OCI-LY1 (cell line): ENCODE measurements at regions not wholly inside any gene's neighbourhood (a gene's known extent, or its start where the extent isn't known, plus 50 kb on each side); places are given as distances from the start of the nearest gene placed in this dataset.

ENCODE experiments used
- EZH2 ChIP-seq: fragments of 200-600 bp; sonication (generic), shearing (Covaris generic); IDR thresholded peaks from 2 replicates; pipeline ENCODE4 v1.8.0; 2017; ENCODE audit warnings: borderline replicate concordance, mixed run types, mild to moderate bottlenecking, antibody characterized with exemption, low read length, moderate library complexity, mixed read lengths
- TF ChIP-seq, protein P1 (sequence below): fragments of 200-600 bp; sonication (generic), shearing (Covaris generic); IDR thresholded peaks from 2 replicates; pipeline ENCODE4 v1.5.1; 2017; ENCODE audit warnings: mild to moderate bottlenecking, antibody characterized with exemption, low read length, moderate library complexity, mixed read lengths

DNA sequence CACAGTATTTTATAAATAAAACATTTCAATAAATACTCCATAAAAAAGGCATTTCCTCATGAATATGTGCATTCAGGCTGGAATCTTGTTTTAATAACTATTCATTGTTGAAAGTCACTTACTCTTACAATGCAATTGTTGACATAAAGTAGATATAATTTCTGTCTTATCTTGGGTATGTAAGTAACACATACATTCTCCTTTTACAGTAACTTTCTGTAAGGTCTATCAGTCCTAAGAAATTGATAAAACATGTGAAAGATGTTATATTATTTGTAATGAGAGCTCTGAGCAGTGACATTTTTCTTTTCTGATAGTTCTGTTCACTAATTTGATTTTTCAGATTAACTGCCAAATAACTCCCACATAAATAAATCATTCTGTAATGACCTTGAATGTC lies 1249.2 kb downstream of the STIM2 start:
- TF ChIP-seq, protein P1, sequence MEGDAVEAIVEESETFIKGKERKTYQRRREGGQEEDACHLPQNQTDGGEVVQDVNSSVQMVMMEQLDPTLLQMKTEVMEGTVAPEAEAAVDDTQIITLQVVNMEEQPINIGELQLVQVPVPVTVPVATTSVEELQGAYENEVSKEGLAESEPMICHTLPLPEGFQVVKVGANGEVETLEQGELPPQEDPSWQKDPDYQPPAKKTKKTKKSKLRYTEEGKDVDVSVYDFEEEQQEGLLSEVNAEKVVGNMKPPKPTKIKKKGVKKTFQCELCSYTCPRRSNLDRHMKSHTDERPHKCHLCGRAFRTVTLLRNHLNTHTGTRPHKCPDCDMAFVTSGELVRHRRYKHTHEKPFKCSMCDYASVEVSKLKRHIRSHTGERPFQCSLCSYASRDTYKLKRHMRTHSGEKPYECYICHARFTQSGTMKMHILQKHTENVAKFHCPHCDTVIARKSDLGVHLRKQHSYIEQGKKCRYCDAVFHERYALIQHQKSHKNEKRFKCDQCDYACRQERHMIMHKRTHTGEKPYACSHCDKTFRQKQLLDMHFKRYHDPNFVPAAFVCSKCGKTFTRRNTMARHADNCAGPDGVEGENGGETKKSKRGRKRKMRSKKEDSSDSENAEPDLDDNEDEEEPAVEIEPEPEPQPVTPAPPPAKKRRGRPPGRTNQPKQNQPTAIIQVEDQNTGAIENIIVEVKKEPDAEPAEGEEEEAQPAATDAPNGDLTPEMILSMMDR = no peak
- no peak for TF ChIP-seq EZH2
